ENCODE measurements at regions not wholly inside any gene's neighbourhood (a gene's known extent, or its start where the extent isn't known, plus 50 kb on each side); places are given as distances from the start of the nearest gene placed in this dataset.

GRCh38 chr3:124463234-124463633, 267.0 kb upstream of the UMPS start:
- BruUV-seq (replicated peaks), result no TSS peak
- Histone ChIP-seq H3K27me3 (replicated peaks; ENCODE audit: control insufficient read depth, insufficient read depth, low read length) (no peaks in the 10 kb centered on the region), H3K4me1 (peaks cover 3% of the 10 kb centered on the region; the same call in 1 of the 2 replicates), H3K4me3 (ENCODE audit: low read depth, low read length) (no peak overlapping the region), H3K36me3 (ENCODE audit: control insufficient read depth, insufficient read depth, low read length) (no peaks in the 10 kb centered on the region), H3K9me3 (no peaks in the 10 kb centered on the region)
- Mint-ChIP-seq H3K4me1 (ENCODE audit: low read depth, unreplicated experiment) (peaks cover 7% of the 10 kb centered on the region), H3K27me3 (ENCODE audit: insufficient read depth, unreplicated experiment) (peaks cover 7% of the 10 kb centered on the region), H3K9me3 (ENCODE audit: unreplicated experiment) (no peaks in the 10 kb centered on the region), H3K4me3 (ENCODE audit: unreplicated experiment) (no peak overlapping the region), H3K36me3 (ENCODE audit: insufficient read depth, unreplicated experiment) (peaks cover 4% of the 10 kb centered on the region), H3K27ac (ENCODE audit: unreplicated experiment) (no peak overlapping the region)
- CTCF ChIA-PET, result interaction anchor here (3.2 kb wide), 1 partner anchor 112 kb away, joined by 11 read pairs; no protein-coding TSS in a partner anchor
- intact Hi-C loops (cut with micrococcal nuclease; ENCODE audit: unreplicated experiment), result loop anchor here (1.0 kb wide), 1 partner anchor 112 kb away; no protein-coding TSS in a partner anchor
- DNase-seq, result no peak
- no peak for TF ChIP-seq CTCF (IDR thresholded peaks at IDR 0.05; ENCODE audit: insufficient read depth in 1 of 2, low read depth in 1 of 2, low read length in 1 of 2, severe bottlenecking in 1 of 2, unreplicated experiment in 1 of 2)
- POLR2A ChIA-PET, result no interaction called here

- POLR2A ChIA-PET, result no interaction called here
- H3K4me1 Mint-ChIP-seq (ENCODE audit: low read depth, unreplicated experiment), result peaks cover 7% of the 10 kb centered on the region
- BruUV-seq (replicated peaks), result no TSS peak
- H3K4me3 Mint-ChIP-seq (ENCODE audit: unreplicated experiment), result no peak overlapping the region
- CTCF ChIA-PET, result interaction anchor here (0.5 to 3.2 kb wide), 3 partner anchors 117 to 1076 kb away, joined by 3 to 25 read pairs (median 6); no protein-coding TSS in a partner anchor
- intact Hi-C loops (cut with micrococcal nuclease; ENCODE audit: unreplicated experiment), result loop anchor here (1.0 to 5.0 kb wide), 4 partner anchors 117 to 452 kb away; partner anchors contain the start of gene KALRN
- peaks cover 4% of the 10 kb centered on the region for H3K36me3 Mint-ChIP-seq (ENCODE audit: insufficient read depth, unreplicated experiment)
- Histone ChIP-seq H3K27me3 (replicated peaks; ENCODE audit: control insufficient read depth, insufficient read depth, low read length) (no peaks in the 10 kb centered on the region), H3K9me3 (no peaks in the 10 kb centered on the region), H3K36me3 (ENCODE audit: control insufficient read depth, insufficient read depth, low read length) (no peaks in the 10 kb centered on the region), H3K4me3 (ENCODE audit: low read depth, low read length) (no peak overlapping the region), H3K4me1 (peaks cover 7% of the 10 kb centered on the region; the same call in 1 of the 2 replicates)
- peak; percentile 97 to 98 for TF ChIP-seq CTCF (IDR thresholded peaks at IDR 0.05; ENCODE audit: insufficient read depth in 1 of 2, low read depth in 1 of 2, low read length in 1 of 2, severe bottlenecking in 1 of 2, unreplicated experiment in 1 of 2)
- no peak overlapping the region for H3K27ac Mint-ChIP-seq (ENCODE audit: unreplicated experiment)
- peaks cover 4% of the 10 kb centered on the region for H3K27me3 Mint-ChIP-seq (ENCODE audit: insufficient read depth, unreplicated experiment)
- no peaks in the 10 kb centered on the region for H3K9me3 Mint-ChIP-seq (ENCODE audit: unreplicated experiment)
- DNase-seq, result peak; percentile 55 to 76
Measured at GRCh38 chr3:124467980-124468902, 262.0 kb upstream of the UMPS start.

DNA sequence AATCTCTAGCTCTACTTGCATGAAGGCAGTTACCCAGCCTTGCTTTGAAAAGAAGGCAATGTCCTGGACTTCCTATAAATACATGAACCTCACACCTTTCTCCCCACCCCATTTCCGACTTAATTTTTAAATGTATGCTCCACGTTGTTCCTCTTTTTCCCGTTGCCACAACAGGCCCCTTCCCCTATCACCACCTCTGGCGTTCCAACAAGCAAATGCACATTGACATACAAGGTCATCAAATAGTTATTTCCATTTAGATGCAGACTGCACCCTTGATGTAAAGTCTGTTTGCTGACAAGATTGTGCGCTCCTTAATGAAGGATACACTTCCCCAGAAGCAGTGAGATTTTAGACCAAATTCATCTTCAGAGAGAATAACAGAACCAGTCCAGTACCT, 260.7 kb upstream of the UMPS start:
- no peak for TF ChIP-seq CTCF (IDR thresholded peaks at IDR 0.05; ENCODE audit: insufficient read depth in 1 of 2, low read depth in 1 of 2, low read length in 1 of 2, severe bottlenecking in 1 of 2, unreplicated experiment in 1 of 2)
- Histone ChIP-seq H3K36me3 (ENCODE audit: control insufficient read depth, insufficient read depth, low read length) (no peaks in the 10 kb centered on the region), H3K4me3 (ENCODE audit: low read depth, low read length) (no peak overlapping the region), H3K9me3 (no peaks in the 10 kb centered on the region), H3K4me1 (peaks cover 7% of the 10 kb centered on the region; the same call in 1 of the 2 replicates), H3K27me3 (replicated peaks; ENCODE audit: control insufficient read depth, insufficient read depth, low read length) (no peaks in the 10 kb centered on the region)
- Mint-ChIP-seq H3K4me1 (ENCODE audit: low read depth, unreplicated experiment) (peaks cover 7% of the 10 kb centered on the region), H3K4me3 (ENCODE audit: unreplicated experiment) (no peak overlapping the region), H3K27ac (ENCODE audit: unreplicated experiment) (no peak overlapping the region), H3K9me3 (ENCODE audit: unreplicated experiment) (no peaks in the 10 kb centered on the region), H3K27me3 (ENCODE audit: insufficient read depth, unreplicated experiment) (peaks cover 4% of the 10 kb centered on the region), H3K36me3 (ENCODE audit: insufficient read depth, unreplicated experiment) (peaks cover 4% of the 10 kb centered on the region)
- ChIA-PET CTCF (interaction anchor here (3.2 kb wide), 1 partner anchor 118 kb away, joined by 25 read pairs; no protein-coding TSS in a partner anchor), POLR2A (no interaction called here)
- no peak for DNase-seq
- no TSS peak for BruUV-seq (replicated peaks)
- intact Hi-C loops (cut with micrococcal nuclease; ENCODE audit: unreplicated experiment), result loop anchor here (2.0 to 5.0 kb wide), 2 partner anchors 391 to 437 kb away; partner anchors contain the start of gene KALRN
